ENCODE measurements at regions not wholly inside any gene's neighbourhood (a gene's known extent, or its start where the extent isn't known, plus 50 kb on each side); places are given as distances from the start of the nearest gene placed in this dataset.

GRCh38 chr20:41672282-41672681 is 54.1 kb upstream of the CHD6 start:
- Histone ChIP-seq H2BK20ac (ENCODE audit: low read length) (no peak overlapping the region), H3K9ac (replicated peaks in 1 of 4; ENCODE audit: extremely low read depth in 1 of 4, low read depth in 3 of 4, low read length in 3 of 4) (no peak overlapping the region), H3K18ac (ENCODE audit: extremely low read depth, low read length) (no peak overlapping the region), H3K23ac (ENCODE audit: insufficient read length) (no peak overlapping the region), H3K9me3 (ENCODE audit: insufficient read depth in 2 of 2, low read depth in 1 of 2, low read length in 1 of 2) (no peaks in the 10 kb centered on the region), H3K56ac (replicated peaks; ENCODE audit: insufficient read length, low read depth, low read length) (no peak overlapping the region), H3K4ac (replicated peaks; ENCODE audit: insufficient read length, low read depth, low read length) (no peak overlapping the region), H3K23me2 (ENCODE audit: low read depth, low read length) (no peaks in the 10 kb centered on the region), H2AFZ (ENCODE audit: low read length) (no peak overlapping the region), H3K36me3 (ENCODE audit: control insufficient read depth in 2 of 4, insufficient read depth in 4 of 4, low read length in 3 of 4) (no peaks in the 10 kb centered on the region), H2BK12ac (ENCODE audit: low read depth, low read length) (no peak overlapping the region), H2AK5ac (ENCODE audit: low read depth, low read length) (no peak overlapping the region), H4K20me1 (replicated peaks in 1 of 2; ENCODE audit: control insufficient read depth in 1 of 2, insufficient read depth in 2 of 2, low read length in 2 of 2) (no peaks in the 10 kb centered on the region), H3K4me3 (ENCODE audit: extremely low read depth in 1 of 4, insufficient read depth in 2 of 4, low read depth in 3 of 4, low read length in 4 of 4) (no peak overlapping the region), H3K4me1 (replicated peaks in 1 of 4; ENCODE audit: control insufficient read depth in 3 of 4, insufficient read depth in 4 of 4, low read length in 3 of 4) (peaks cover 0 to 3% (median 0%) of the 10 kb centered on the region in 4 experiments; a peak in 1 of 7 replicates), H2BK15ac (ENCODE audit: low read length) (no peak overlapping the region), H3K27me3 (replicated peaks in 1 of 4; ENCODE audit: control insufficient read depth in 3 of 4, extremely low read depth in 1 of 4, insufficient read depth in 3 of 4, low read length in 3 of 4) (no peaks in the 10 kb centered on the region), H4K8ac (ENCODE audit: extremely low read depth, insufficient read depth, low read length) (no peak overlapping the region), H3K27ac (ENCODE audit: low read depth, low read length) (no peak overlapping the region), H3K4me2 (ENCODE audit: insufficient read depth in 1 of 2, low read depth in 2 of 2, low read length in 2 of 2) (no peak overlapping the region), H2BK120ac (replicated peaks; ENCODE audit: low read depth, low read length) (no peak overlapping the region), H3K79me2 (ENCODE audit: control insufficient read depth in 1 of 2, insufficient read depth in 2 of 2, low read length in 2 of 2) (no peaks in the 10 kb centered on the region), H2BK5ac (ENCODE audit: low read depth, low read length) (no peak overlapping the region), H3K79me1 (ENCODE audit: low read depth, low read length) (no peaks in the 10 kb centered on the region), H4K5ac (ENCODE audit: insufficient read length, low read depth, low read length) (no peak overlapping the region), H4K91ac (replicated peaks; ENCODE audit: insufficient read length, low read length) (no peak overlapping the region), H3K14ac (ENCODE audit: insufficient read length) (no peak overlapping the region)
- DNase-seq (ENCODE audit: low read depth in 1 of 2, low spot score in 2 of 2), result no peak
- ChIA-PET POLR2A (ENCODE audit: partially characterized antibody) (interaction anchor here (0.7 to 0.9 kb wide), 2 partner anchors 21 to 356 kb away, joined by 3 to 5 read pairs; no protein-coding TSS in a partner anchor), CTCF (ENCODE audit: partially characterized antibody) (interaction anchor here (1.6 kb wide), 1 partner anchor 156 kb away, joined by 3 read pairs; no protein-coding TSS in a partner anchor)
- WGBS, 2 experiments (ENCODE audit: extremely low coverage in 1 of 2, insufficient coverage in 1 of 2, insufficient read length in 1 of 2, insufficient replicate concordance in 2 of 2, low coverage in 1 of 2, low lambda C conversion rate in 2 of 2, missing lambda C conversion rate in 1 of 2), result 95% methylated on average over 3 of the region's 3 CpGs; no CpG with 5 or more reads in 1 of the 2 experiments
- no peak for FAIRE-seq
- TF ChIP-seq FOSL1 (IDR thresholded peaks at IDR 0.05; ENCODE audit: insufficient read depth, low read depth, low read length) (no peak), E2F6 (IDR thresholded peaks at IDR 0.05) (no peak)

All from H1 (cell line).